Prostate gland (tissue), 2 donors: ENCODE measurements at regions not wholly inside any gene's neighbourhood (a gene's known extent, or its start where the extent isn't known, plus 50 kb on each side); places are given as distances from the start of the nearest gene placed in this dataset.

Experiments used
- DNase-seq: peaks from one replicate; pipeline ENCODE4 v3.0.0-alpha.2; 2019; ENCODE audit warnings: low spot score
- H3K27ac ChIP-seq, 2 donors: fragments of 200-600 bp; sonication (generic); 2 replicates each; pipeline ENCODE4 v1.5.1; 2017 to 2019
- H3K27me3 ChIP-seq: fragments of 200-600 bp; sonication (generic); replicated peaks from 2 replicates; pipeline ENCODE4 v1.5.1; 2019; ENCODE audit not compliant: insufficient read depth
- H3K36me3 ChIP-seq, 2 donors: fragments of 200-600 bp; sonication (generic); 1 replicate in 1 of 2; 2 replicates in 1 of 2; pipeline versions ENCODE4 v1.5.1 to v1.8.1; 2017 to 2019
- H3K4me1 ChIP-seq: fragments of 200-600 bp; sonication (generic); replicated peaks from 2 replicates; pipeline ENCODE4 v1.5.1; 2019
- H3K4me3 ChIP-seq, 2 donors: fragments of 200-600 bp; sonication (generic); 2 replicates each; pipeline ENCODE4 v1.5.1; 2017 to 2019
- H3K9me3 ChIP-seq: fragments of 200-600 bp; sonication (generic); 2 replicates; pipeline ENCODE4 v1.5.1; 2017
- POLR2A ChIP-seq: fragments of 450-650 bp; IDR thresholded peaks from one replicate; pipeline ENCODE4 v1.6.1; 2016; ENCODE audit warnings: antibody characterized with exemption, mild to moderate bottlenecking
- POLR2AphosphoS5 ChIP-seq: sonication (generic); formaldehyde crosslinking; IDR thresholded peaks from one replicate; pipeline ENCODE4 v1.6.1; 2017; ENCODE audit warnings: antibody characterized with exemption
- WGBS: methylation state at CpG from one replicate; pipeline ENCODE4 v1.1.5; 2018; 5-methylcytosine and 5-hydroxymethylcytosine counted together
- intact Hi-C: fragments of 100-400 bp; cut with DNase I; formaldehyde crosslinking; loops from one replicate; pipeline ENCODE4 v1.14.2; 2022
- TF ChIP-seq, protein P1 (sequence below), 4 experiments: fragments of 200-600 bp in 2 of 4; fragments of 450-650 bp in 2 of 4; sonication (generic) in 2 of 4; IDR thresholded peaks; 1 replicate in 3 of 4; 2 replicates in 1 of 4; pipeline ENCODE4 v1.5.1; 2016 to 2019; ENCODE audit warnings: antibody characterized with exemption in 4 of 4, mild to moderate bottlenecking in 2 of 4, moderate library complexity in 2 of 4

DNA sequence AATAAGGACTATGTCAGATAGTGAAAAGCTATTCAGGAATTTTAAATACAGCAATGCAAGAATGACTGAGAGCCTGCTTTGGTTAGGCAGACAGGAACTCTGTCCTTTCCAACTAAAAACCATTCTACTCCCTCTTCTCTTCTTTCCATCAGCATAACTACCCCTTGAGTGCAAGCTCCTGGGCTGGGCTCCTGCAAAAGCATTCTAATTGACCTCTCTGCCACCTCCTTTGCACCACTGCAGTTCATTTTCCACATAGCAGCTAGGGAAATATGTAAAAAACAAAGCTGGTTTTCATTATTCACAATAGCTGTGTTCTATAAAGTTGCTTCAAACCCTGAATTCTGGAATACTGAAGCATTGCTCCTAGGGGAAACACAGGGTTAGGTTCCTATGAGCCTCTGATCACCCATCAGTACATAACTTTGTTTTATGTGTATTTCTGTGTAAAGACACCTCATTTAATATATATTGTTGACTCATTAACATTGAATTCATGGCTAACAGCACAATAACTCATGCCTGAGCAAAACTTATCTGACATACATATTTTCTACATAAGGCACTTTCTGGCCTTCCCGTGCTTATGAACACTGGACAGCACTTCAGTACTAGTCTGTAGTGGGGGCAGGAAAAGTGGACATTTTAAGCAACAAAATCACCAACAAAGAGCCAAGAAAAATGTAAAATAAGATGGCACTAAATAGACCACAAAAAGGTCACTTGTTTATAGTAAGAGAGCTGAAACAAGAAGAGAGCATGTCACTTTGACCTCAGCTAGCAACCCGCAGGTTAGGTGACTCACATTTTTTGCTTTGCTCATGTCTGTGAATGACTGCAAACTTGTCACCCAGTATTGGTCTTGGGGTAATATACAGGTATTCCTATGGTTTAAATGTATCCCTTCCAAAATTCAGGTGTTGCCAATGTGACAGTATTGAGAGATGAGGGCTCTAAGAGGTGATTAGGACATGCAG, 57.9 kb upstream of the IRF2BP2 start:
- intact Hi-C loops = no loop called here
- H3K27me3 ChIP-seq = no peaks in the 10 kb centered on the region
- DNase-seq = no peak
- H3K9me3 ChIP-seq = no peaks in the 10 kb centered on the region
- no peak overlapping the region for H3K27ac ChIP-seq
- 95% methylated on average over 2 of the region's 2 CpGs for WGBS
- no peaks in the 10 kb centered on the region for H3K36me3 ChIP-seq
- TF ChIP-seq POLR2A (no peak), POLR2AphosphoS5 (no peak)
- TF ChIP-seq, protein P1, sequence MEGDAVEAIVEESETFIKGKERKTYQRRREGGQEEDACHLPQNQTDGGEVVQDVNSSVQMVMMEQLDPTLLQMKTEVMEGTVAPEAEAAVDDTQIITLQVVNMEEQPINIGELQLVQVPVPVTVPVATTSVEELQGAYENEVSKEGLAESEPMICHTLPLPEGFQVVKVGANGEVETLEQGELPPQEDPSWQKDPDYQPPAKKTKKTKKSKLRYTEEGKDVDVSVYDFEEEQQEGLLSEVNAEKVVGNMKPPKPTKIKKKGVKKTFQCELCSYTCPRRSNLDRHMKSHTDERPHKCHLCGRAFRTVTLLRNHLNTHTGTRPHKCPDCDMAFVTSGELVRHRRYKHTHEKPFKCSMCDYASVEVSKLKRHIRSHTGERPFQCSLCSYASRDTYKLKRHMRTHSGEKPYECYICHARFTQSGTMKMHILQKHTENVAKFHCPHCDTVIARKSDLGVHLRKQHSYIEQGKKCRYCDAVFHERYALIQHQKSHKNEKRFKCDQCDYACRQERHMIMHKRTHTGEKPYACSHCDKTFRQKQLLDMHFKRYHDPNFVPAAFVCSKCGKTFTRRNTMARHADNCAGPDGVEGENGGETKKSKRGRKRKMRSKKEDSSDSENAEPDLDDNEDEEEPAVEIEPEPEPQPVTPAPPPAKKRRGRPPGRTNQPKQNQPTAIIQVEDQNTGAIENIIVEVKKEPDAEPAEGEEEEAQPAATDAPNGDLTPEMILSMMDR (IDR thresholded peaks at IDR 0.05) = no peak
- H3K4me3 ChIP-seq = no peak overlapping the region
- no peaks in the 10 kb centered on the region for H3K4me1 ChIP-seq

DNA sequence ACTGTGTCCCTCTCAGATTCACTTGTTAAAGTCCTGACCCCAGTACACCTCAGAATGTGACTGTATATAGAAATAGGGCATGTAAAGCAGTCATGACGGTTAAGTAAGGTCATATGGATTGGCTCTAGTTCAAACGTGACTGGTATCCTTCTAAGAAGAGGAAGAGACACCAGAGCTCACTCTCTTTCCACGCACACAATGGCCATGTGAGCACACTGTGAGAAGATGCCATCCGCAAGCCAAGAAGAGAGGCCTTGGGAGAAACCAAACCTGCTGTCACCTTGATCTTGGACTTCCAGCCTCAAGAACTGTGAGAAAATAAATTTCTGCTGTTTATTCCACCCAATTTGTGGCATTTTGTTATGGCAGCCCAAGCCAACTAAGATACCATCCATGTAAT, 56.8 kb upstream of the IRF2BP2 start:
- TF ChIP-seq POLR2A (no peak), POLR2AphosphoS5 (no peak)
- TF ChIP-seq, protein P1 (IDR thresholded peaks at IDR 0.05) = no peak
- no peaks in the 10 kb centered on the region for H3K4me1 ChIP-seq
- DNase-seq = no peak
- H3K4me3 ChIP-seq = no peak overlapping the region
- WGBS = 72% methylated on average over 4 of the region's 4 CpGs
- intact Hi-C loops = no loop called here
- no peaks in the 10 kb centered on the region for H3K27me3 ChIP-seq
- H3K9me3 ChIP-seq = no peaks in the 10 kb centered on the region
- H3K27ac ChIP-seq = no peak overlapping the region
- no peaks in the 10 kb centered on the region for H3K36me3 ChIP-seq

DNA sequence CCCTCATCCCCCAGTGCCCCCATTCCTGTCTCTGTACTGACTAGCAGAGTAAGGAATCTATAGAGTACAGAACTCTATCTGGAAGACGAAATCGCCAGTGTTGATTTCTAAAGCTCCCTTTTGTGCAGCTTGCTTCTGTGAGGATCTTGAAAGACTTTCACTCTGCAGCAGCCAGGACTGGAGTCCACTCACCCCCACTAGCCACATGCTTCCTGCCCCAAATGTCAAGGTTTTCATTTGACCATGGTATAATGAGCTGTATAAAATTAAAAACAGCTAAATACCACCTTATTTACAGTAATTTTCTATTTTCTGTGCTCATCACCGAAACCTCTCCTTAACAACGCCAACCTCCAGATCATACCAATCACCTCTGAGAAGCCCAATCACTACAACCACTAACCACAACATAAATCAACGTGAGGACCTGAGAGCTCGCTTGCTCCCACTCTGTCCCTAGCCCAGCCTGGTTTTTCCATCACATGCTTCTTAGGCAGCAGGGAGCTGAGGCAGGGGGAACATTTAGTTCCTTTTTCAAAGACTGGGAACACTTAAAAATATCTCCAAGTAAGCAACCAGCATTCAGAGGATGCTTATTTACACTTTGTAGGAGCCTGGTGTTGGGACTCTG, 56.1 kb upstream of the IRF2BP2 start:
- WGBS = 92% methylated on average over 6 of the region's 6 CpGs

DNA sequence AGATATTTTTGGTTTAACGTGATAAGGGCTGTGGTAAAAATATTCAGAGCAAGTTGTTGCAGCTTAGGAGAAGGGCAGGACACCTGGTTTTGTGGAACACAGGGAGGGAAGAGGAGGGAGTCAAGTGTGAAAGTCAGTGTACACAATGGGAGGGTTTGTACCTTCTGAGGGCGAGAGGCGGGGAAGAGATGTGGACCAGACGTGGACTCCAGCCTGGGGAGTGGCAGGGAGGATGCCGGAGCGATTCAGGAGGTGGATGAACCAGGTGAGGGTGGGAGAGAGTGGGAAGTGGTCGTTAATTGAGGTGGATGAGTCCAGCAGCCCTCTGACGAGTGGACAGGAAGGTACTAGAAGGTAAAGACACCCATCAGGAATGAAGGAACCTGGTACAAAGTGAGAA, 52.2 kb upstream of the IRF2BP2 start:
- DNase-seq = no peak
- intact Hi-C loops = no loop called here
- TF ChIP-seq POLR2A (no peak), POLR2AphosphoS5 (no peak)
- TF ChIP-seq, protein P1 (IDR thresholded peaks at IDR 0.05) = no peak
- Histone ChIP-seq H3K27ac (no peak overlapping the region), H3K4me1 (peaks cover 3% of the 10 kb centered on the region), H3K36me3 (no peaks in the 10 kb centered on the region), H3K4me3 (no peak overlapping the region), H3K27me3 (no peaks in the 10 kb centered on the region), H3K9me3 (no peaks in the 10 kb centered on the region)
- WGBS = 73% methylated on average over 8 of the region's 8 CpGs

More for the DNA sequence above, 56.1 kb upstream of the IRF2BP2 start:
- no peak for DNase-seq
- H3K4me3 ChIP-seq = no peak overlapping the region
- H3K27me3 ChIP-seq = no peaks in the 10 kb centered on the region
- H3K9me3 ChIP-seq = no peaks in the 10 kb centered on the region
- intact Hi-C loops = no loop called here
- peaks cover under 1% of the 10 kb centered on the region for H3K4me1 ChIP-seq
- TF ChIP-seq POLR2AphosphoS5 = no peak
- TF ChIP-seq POLR2A = no peak
- TF ChIP-seq, protein P1 (IDR thresholded peaks at IDR 0.05) = no peak
- no peaks in the 10 kb centered on the region for H3K36me3 ChIP-seq
- no peak overlapping the region for H3K27ac ChIP-seq
